Fibroblast of skin of left biceps (primary cell): ENCODE measurements at regions not wholly inside any gene's neighbourhood (a gene's known extent, or its start where the extent isn't known, plus 50 kb on each side); places are given as distances from the start of the nearest gene placed in this dataset.

ENCODE experiments used
- DNase-seq, 2 experiments: peaks; one replicate each; pipeline ENCODE4 v3.0.0-alpha.2; 2013; ENCODE audit warnings: low read depth in 2 of 2

DNA sequence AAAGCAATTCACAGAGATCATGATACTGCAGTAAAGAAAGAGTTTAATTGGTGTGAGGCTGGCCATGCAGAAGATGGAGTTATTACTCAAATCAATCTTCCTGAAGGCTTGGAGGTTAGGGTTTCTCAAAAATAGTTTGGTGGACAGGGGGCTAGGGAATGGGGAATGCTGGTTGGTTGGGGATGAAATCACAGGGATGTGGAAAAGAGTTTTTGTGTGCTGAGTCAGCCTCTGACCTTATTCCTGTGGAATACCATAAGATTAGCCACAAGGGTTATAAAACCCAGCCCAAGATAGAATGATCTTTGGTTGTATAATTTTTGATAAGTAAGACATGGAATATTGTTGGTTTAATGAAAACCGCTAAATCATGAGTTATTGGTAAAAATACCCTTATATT, 764.3 kb downstream of the TYW1 start:
- no peak for DNase-seq

DNA sequence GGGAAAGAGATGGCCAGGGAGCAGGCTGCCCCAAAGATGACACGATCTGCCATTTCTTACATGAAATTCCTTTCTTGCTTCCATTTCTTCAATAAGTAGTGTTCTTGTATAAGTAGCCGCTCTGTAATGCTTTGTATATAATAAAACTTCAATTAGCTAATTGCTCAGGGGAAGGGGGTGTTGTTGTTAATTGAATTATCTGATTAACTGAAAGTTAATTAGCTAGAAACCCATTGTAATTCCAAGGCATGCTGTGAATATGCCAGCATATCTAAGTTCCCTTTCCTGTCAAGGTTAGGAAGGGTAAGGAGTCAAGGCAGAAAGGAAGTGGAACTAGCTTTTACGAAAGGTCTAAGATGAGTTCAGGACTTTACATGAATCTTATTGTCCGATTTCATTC, 765.9 kb downstream of the TYW1 start:
- DNase-seq, result no peak

DNA sequence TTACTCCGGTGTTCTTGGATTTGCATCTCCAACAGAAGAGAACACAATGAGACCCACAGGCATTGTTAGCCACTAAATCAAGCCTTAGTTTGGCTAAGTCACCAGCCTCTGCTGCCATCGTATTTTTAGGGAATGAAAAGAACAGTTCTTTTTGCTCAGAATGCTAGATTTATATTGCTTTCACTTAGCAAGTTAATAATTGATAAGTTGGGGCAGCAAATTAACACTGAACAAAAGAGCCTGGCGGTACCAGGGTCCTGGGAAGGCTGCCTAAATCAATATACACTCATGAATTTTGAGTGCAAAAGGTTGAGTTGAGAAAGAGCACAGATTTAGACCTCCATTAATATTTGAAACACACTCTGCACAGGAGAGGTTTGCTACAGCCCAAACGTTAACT, 767.7 kb downstream of the TYW1 start:
- DNase-seq, result no peak

DNA sequence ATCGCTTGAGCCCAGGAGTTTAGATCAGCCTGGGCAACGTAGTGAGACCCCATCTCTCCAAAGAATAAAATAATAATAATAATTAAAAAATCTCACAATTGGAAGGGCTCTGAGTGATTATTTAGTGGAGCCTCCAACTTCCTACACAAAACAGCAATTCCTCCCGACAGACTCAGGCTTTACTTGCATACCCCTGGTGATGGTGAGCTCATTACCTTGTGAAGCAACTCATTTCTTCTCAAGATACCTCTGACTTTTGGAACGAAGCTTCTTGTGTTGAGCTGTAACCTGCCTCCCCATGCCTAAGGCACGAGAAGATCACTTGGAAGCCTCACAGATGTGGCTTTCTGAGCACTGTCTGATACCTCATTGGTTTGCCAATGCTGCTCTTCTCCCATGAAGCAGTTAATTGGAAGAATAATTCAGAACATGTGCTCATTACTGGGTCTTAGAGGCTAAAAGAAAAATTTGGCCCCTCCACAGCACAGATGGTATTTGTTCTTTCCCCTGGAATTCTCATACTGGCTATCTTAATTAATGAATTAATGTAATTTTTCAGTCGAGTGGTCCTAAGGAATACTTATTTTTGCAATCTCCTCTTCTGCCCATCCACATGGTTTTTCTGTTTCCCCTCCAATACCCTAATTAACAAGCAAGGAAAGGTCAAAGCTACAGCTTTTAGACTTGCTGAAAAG, 769.0 kb downstream of the TYW1 start:
- no peak for DNase-seq

DNA sequence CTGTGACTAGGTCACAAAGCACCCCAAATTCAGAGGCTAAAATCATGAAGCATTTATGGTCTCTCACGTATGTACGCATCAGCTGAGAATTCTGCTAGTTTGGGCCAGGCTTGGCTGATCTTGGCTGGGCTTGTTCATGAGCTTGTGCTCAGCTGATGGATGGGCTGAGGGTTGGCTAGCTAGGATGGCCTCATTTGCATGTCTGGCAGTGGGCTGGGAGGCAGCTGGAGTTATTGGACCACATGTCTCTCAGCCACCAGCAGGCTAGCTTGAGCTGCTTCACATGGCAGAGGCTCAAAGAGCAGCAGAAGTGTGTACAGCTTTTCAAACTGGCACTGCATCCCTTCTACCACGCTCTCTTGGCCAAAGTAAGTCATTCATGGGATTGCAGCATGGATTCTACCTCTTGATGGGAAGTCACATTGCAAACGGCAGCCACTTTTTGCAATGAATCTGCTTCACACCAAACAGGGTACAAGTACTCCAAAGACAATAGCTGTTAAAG, 770.3 kb downstream of the TYW1 start:
- no peak for DNase-seq

DNA sequence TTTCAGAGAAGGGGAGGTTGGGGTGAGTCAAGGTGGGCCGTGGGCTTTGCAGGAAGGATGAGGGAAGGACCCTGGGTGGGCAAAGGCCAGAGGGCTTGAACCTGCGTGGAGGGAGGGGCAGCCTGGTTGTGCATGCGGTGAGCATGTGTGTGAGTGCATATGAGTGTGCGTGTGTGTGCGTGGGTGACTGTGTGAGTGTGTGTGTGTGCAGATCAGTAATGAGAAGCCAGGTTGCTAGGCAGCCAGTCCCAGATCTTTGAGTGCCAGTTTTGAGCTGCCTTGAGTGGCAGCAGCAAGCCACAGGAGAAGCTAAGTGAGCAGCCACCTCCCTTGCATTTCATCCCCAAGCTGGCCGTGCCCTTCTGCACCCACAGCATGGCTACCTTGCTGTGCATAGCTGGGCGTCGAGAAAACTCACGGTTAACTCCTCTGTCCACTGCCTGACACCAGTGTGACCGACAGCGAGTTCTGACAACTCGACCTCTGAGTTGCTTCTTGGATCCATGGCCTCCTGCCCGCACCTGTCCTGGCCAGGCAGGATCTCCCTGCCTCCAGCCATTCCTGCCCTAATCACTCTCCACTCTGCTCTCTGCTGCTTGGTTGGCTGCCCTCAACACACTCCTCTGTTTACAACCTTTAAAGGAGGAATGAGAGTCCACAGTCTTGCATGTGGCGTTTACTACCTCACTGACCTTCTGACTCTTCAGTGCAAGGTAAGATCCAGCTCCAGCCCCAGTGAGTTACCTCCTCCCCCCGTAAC, 775.4 kb downstream of the TYW1 start:
- DNase-seq, result no peak

DNA sequence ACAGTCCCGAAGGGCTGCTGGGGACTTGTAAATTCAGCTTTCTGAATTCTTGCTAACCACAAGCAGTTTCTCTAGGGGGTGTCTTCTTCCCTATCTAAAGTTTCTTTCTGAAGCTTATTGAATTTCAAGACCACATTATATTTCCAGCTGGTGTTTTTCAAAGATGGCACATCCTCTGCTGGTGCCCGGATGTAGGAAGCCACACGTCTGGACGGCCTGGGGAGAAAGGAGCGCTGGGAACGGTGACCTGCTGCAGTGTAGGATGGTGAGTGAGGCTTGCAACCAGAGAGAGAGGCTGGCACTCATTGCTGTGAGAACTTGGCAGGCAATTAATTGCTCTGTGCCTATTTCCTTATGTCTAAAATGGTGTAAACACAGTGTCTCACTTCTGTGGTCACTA, 776.4 kb downstream of the TYW1 start:
- DNase-seq, result no peak

DNA sequence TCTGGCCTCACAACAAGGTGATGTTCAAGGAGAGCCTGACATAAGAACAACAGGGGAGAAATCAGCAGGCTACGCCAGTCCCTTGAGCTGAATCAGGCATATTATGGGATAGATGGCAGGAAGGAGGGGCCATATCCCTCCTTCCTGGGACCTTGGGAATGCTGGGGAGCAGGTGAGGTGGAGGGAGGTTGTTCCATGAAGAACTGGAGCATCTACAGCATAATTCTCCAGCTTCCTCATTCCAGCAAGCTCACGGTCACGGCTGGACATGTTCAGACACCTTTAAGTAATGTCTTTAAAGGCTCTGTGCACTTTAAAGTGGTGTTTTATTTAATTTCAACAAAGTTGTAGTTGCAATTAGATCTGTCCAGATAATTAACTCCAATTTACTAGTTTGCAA, 780.5 kb downstream of the TYW1 start:
- no peak for DNase-seq

DNA sequence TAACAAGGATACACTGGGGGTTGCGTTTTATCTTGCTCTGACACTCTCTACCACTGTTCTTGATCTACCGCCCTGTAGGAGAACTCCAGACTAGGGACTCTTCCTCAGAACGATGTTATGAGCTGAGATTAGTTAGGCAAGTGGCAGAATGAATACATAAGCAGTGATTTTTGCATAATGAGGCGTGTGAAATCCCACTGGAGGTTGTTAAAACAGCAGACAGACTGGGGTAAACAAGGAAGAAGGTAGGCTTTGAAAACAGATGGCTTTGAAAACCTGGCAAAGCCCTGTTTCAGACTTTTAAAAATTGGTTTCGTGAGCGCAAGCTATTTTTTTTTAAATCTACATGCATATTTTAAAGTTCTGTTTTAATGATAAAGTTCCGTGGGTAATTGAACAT, 785.2 kb downstream of the TYW1 start:
- DNase-seq, result no peak

DNA sequence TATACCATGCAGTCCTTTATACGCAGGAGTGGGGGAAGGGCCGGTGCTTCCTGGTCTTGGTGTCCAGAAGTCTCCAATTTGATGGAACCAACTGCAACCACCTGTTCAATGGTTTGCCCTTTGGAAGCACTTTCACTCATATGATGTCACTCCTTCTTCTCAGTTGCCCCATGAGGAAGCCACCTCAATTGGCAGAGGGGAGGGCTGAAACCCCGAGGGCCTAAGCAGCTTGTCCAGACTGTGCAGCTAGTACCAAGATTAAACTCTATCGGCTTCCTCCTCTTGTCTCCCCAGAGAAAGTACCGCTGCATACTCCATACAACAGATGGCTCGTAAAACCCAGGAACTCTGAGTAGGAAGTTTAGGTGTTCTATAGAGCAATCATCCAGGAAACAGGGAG, 789.4 kb downstream of the TYW1 start:
- DNase-seq, result no peak

DNA sequence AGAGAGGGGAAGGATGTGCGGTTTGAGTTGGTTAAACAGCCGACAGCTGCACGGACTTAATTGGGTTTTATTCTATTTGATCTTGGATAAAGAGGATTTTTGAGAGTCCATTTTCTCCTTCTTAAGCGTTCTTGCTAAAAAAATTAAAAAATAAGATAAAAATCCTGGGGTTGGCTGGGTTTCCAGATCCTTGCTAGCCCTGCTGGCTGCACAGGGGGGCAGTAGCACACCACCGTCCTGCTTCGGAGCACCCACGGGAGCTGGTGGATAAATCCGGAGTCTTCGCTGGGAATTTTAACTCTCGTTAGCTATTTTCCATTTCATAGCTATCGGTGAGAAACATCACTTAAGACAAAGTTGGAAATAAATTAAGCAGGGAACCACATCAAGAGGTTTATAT, 792.0 kb downstream of the TYW1 start:
- DNase-seq, result peak; percentile 5 to 13

DNA sequence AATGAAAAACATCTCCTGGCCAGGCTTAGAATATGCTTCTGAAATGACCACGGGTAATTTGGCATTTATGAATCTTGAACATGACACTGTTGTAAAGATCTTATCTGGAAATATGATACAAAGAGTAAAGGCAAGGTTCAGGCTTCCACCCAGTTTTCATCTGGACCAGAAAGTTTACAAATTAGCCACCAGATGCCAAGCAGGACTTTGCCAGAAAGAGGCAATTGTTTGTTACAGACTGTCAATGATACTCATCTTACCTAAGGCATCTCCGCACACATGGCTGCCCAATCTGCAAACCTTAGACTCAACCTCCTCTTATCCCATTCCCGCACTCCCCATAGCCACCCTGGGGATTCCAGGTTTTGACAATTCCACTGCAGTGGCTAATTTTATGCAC, 795.3 kb downstream of the TYW1 start:
- DNase-seq, result no peak

DNA sequence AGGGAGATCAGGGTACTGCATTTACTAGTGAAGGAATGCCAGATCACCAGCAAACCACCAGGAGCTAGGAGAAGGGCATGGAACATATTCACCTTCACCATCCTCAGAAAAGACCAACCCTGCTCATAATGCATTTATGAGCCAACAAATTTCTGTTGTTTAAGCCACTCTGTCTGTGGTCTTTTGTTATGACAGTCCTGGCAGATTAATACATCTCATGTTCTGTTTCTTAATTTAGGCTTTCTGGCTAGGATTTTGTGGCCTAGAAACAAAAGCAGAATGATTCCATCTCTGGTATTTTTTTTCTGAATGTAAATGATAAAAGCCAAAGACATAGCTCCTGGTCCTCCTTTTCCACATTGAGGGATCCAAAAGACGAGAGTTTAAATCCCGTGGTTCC, 797.9 kb downstream of the TYW1 start:
- DNase-seq, result no peak

DNA sequence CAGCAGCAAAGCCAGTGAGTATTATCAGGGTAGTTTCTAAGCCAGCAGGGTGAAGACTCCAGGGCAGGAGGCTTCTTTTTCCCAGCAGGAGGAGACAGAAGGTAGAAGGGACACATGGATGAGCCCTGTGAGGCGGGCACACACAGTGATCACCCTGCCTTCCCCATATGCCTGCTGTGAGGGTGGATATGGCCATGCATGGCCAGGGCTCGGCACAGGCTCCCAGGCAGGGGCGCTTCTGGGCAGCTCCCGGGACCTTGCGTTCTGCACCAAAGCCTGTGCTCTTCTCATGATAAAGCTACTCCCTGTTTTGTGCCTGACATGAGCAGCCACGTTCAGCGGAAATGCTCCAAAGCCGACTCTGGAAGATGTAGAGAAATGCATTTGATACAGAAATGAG, 807.2 kb downstream of the TYW1 start:
- DNase-seq, result no peak

DNA sequence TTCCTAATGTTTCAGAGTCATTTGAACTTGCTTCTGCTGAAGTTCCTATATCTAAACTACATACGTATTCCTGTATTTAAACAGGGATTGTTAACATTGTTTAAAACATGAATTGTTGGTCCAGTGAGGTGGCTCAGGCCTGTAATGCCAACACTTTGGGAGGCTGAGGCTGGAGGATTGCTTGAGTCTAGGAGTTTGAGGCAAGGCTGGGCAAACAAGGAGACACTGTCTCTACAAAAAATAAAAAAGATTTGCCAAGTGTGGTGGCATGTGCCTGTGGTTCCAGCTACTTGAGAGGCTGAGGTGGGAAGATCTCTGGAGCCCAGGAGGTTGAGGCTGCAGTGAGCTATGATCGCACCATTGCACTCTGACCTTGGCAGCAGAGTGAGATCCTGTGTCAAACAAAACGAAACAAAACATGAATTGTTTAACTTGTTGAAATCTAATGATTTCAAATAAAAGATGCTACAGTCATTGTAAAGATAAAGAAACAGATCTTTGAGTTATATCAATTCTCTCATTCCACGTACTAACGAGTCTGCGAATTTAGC, 809.4 kb downstream of the TYW1 start:
- no peak for DNase-seq

DNA sequence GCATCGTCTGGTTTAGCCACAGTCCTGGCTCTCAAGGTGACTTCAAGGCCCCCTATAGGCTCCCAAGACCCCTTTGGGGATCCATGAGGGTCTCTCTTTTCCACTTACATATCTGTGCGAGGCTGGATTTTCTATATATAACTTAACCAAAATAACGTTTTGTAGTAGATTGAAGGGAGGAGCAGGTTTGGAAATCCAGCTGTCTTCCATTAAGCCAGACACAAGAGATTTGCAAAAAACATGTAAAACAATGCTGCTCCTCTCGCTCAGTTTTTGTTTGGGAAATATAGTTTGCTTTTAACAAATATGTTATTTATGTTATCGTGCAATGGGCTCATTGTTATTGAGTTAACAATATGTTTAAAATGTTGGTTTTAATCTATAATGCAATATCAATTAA, 811.2 kb downstream of the TYW1 start:
- no peak for DNase-seq

DNA sequence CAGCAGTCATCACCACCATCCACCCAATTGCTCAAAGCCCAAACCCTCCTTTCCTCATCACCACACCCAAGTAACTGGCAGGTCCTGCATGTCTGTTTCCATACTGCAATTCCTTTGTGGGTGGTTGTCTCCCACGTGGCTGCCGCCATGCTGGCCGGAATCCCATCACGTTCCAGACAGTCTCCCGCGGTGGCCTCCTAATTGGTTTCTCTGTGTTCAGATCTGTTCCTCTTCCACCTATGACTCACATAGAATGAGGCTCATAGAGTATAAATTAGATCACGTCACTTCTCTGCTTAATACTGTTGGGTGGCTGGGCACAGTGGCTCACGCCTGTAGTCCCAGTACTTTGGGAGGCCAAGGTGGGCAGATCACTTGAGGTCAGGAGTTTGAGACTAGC, 813.0 kb downstream of the TYW1 start:
- DNase-seq, result no peak

DNA sequence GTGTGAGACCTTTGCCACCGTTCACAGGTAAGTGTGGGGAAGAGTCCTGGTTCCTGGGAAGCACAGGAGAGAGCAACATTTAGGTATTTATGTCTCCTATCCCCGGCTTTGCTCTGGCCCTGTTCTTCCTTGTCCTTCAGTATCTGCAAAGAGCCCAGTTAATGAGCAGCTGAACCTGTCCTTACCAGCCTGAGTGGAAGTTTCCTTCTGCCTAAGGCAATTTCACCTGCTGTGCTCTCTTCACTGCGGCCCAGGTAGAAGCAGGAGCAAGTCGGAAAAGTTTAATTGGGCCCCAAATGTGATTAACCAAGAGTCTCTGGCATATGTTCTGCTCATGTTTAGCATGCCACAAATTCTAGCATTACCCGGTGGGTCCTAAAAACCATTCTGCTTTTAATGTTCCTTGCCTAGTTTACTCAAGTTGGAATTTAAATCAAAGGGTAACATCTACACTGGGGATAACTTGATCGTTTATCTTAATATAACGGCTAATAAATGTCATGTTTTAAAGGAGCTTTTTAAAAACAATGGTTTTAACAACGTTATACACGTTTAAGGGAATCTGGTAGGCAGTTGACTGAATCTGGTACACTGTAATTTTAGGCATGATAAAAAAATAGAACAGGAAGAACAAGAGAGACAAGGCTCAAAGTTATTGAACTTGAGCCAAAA, 817.1 kb downstream of the TYW1 start:
- DNase-seq, result no peak

DNA sequence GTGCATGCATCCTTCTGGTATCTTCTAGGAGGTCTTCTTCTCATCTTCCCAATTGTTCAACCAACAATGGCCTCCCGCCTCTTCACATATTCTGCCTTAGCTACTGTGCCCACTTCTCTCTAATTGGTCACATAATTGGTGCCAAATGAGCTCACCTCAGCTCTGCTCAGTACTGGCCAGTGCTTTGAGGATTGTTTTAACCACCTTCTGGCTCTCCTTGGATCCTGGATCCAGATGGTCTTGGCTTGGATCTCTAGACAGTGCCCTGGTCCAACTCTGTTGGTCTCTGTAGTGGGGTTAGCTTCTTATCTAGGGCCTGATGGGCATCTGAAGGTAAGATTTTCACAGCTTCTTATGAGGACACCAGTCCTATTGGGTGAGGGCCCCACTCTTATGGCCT, 820.8 kb downstream of the TYW1 start:
- no peak for DNase-seq

DNA sequence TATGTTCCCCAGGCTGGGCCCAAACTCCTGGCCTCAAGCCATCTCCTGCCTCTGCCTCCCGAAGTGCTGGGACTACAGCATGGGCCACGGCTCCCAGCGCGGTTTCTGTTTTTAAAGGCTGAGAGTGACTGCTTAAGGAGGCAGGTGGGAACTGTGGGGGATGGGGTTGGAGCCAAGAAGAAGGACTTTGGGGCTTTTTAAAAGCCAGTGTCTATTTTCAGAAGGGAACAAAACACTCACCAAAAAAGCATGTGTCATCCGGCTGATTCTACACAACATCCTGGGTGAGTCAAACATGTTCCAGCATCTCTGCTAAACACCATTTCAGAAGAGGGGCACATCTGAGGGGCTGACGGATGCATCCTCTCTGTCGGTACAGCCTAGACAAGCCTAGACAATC, 824.5 kb downstream of the TYW1 start:
- peak; percentile 17 to 20 for DNase-seq

DNA sequence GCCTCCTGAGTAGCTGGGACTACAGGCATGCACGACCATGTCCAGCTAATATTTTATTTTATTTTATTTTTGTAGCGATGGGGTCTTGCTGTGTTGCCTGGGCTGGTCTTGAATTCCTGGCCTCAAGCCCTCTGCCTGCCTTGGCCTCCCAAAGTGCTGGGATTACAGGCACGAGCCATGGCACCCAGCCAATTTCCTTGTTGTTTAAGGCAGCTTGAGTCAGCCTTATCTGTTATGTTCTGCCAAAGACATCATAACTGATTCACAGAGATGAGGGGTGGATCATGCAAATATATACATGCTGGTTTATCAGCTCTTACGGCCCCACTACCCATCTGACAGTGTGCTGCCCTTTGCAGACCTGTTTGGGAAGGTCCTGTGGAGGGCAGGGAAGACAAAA, 826.7 kb downstream of the TYW1 start:
- peak; percentile 12 to 15 for DNase-seq

DNA sequence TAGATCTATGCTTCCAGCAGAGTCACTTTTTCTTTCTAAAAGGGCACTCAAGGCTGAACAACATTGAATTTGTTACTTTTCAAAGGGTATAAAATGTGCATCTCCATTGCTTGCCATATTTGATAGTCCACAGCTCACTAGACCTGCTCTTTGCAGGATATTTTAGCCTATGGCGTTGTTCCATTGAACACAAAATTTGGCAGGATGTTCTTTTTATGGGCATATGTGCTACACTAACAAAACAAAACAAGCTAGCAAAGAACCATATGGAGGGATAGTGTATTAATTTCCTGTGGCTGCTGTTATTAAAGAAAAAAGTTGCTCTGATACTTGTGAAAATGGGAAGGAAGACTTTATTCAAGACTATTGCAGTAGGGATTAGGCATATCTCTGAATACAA, 828.7 kb downstream of the TYW1 start:
- DNase-seq, result no peak

DNA sequence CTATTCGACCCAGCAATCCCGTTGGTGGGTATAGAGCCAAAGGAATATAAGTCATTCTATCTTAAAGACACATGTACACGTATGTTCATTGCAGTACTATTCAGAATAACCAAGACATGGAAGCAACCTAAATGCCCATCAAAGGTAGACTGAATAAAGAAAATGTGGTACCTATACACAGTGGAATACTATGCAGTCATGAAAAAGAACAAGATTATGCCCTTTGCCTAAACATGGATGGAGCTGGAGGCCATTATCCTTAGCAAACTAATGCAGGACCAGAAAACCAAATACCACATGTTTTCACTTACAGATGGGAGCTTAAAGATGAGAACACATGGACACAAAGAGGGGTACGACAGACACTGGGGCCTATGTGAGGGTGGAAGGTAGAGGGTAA, 845.3 kb downstream of the TYW1 start:
- DNase-seq, result no peak
